Osteocyte (in vitro differentiated cells): ENCODE measurements at regions not wholly inside any gene's neighbourhood (a gene's known extent, or its start where the extent isn't known, plus 50 kb on each side); places are given as distances from the start of the nearest gene placed in this dataset.
"Not testable (repeated sequence)": the region's sequence is repeated elsewhere in the genome, so short reads cannot be mapped to it uniquely, and the experiment has no call there.

Experiments used
- DNase-seq: peaks from one replicate; pipeline ENCODE4 v3.0.0; 2021; ENCODE audit warnings: mixed read lengths; ENCODE audit not compliant: unreplicated experiment; ENCODE audit errors: extremely low spot score
- H3K27ac Mint-ChIP-seq: one replicate; pipeline ENCODE4 v1.8.0; 2021; ENCODE audit warnings: mild to moderate bottlenecking, mixed read lengths; ENCODE audit not compliant: unreplicated experiment
- H3K27me3 Mint-ChIP-seq: one replicate; pipeline ENCODE4 v1.8.0; 2021; ENCODE audit warnings: mixed read lengths; ENCODE audit not compliant: unreplicated experiment
- H3K36me3 Mint-ChIP-seq: one replicate; pipeline ENCODE4 v1.8.0; 2021; ENCODE audit warnings: mixed read lengths; ENCODE audit not compliant: unreplicated experiment
- H3K4me1 Mint-ChIP-seq: one replicate; pipeline ENCODE4 v1.8.0; 2021; ENCODE audit warnings: mixed read lengths; ENCODE audit not compliant: unreplicated experiment
- H3K4me3 Mint-ChIP-seq: one replicate; pipeline ENCODE4 v1.8.0; 2021; ENCODE audit warnings: mild to moderate bottlenecking, moderate library complexity, mixed read lengths; ENCODE audit not compliant: unreplicated experiment
- H3K9me3 Mint-ChIP-seq: one replicate; pipeline ENCODE4 v1.8.0; 2021; ENCODE audit warnings: mixed read lengths; ENCODE audit not compliant: unreplicated experiment
- CTCF ChIP-seq: fragments of 200-600 bp; sonication (generic); IDR thresholded peaks from 2 replicates; pipeline ENCODE4 v1.5.0; 2021; ENCODE audit warnings: antibody characterized with exemption, mild to moderate bottlenecking, moderate library complexity

GRCh38 chr14:30389134-30389876, 169.7 kb upstream of the G2E3 start:
- Mint-ChIP-seq H3K36me3 (no peaks in the 10 kb centered on the region), H3K9me3 (no peaks in the 10 kb centered on the region), H3K27ac (no peak overlapping the region), H3K4me3 (no peak overlapping the region), H3K4me1 (no peaks in the 10 kb centered on the region), H3K27me3 (peaks cover 7% of the 10 kb centered on the region)
- DNase-seq = no peak
- no peak for TF ChIP-seq CTCF

DNA sequence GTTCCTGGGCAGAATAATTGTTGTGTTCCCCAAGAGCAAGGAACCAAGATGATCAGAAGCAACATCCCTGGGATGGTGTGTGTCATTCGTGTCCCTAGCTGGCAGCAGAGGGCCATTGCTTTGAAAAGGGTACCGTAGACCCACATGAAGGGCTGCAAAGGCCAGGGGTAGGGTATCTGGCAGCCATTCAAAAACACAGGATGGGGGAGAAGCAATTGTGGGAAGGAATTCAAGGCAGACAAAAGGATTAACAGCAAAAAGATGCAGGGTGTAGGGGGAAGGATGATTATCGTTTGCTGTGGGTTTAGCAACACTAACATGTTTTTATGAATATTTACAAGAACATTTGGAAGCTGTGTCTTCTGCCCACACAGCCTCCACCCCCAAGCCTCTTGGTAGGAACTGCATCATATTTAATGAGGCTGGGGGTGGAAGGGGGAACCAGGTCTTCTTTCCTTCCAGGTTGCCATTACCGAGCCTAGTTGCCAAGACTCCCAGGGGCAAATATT, 169.0 kb upstream of the G2E3 start:
- no peak overlapping the region for H3K27ac Mint-ChIP-seq
- no peaks in the 10 kb centered on the region for H3K36me3 Mint-ChIP-seq
- DNase-seq = no peak
- no peaks in the 10 kb centered on the region for H3K4me1 Mint-ChIP-seq
- H3K9me3 Mint-ChIP-seq = no peaks in the 10 kb centered on the region
- peaks cover 7% of the 10 kb centered on the region for H3K27me3 Mint-ChIP-seq
- no peak for TF ChIP-seq CTCF
- no peak overlapping the region for H3K4me3 Mint-ChIP-seq

DNA sequence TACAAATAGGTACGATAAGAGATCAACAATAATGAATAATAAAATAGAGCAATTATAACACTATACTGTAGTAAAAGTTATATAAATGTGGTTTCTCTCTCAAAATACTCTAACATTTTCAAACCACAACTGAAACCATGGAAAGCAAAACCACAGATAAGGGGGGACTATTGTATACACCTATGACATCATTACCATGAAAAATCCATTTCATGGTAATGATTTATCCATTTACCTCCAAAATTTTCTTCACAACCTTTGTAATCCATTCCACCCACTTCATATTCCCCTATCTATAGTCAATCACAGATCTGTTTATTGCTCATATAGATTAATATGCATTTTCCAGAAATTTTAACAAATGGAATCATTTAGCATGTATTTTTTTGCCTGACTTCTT, 163.9 kb upstream of the G2E3 start:
- no peaks in the 10 kb centered on the region for H3K9me3 Mint-ChIP-seq
- no peak for TF ChIP-seq CTCF
- DNase-seq = no peak
- H3K27me3 Mint-ChIP-seq = peaks cover 7% of the 10 kb centered on the region
- H3K36me3 Mint-ChIP-seq = no peaks in the 10 kb centered on the region
- H3K27ac Mint-ChIP-seq = no peak overlapping the region
- H3K4me1 Mint-ChIP-seq = no peaks in the 10 kb centered on the region
- H3K4me3 Mint-ChIP-seq = no peak overlapping the region

GRCh38 chr14:30402846-30403245, 156.1 kb upstream of the G2E3 start:
- TF ChIP-seq CTCF = no peak
- Mint-ChIP-seq H3K9me3 (no peaks in the 10 kb centered on the region), H3K4me3 (no peak overlapping the region), H3K27ac (no peak overlapping the region), H3K36me3 (no peaks in the 10 kb centered on the region), H3K4me1 (no peaks in the 10 kb centered on the region), H3K27me3 (no peaks in the 10 kb centered on the region)
- DNase-seq = no peak

- Mint-ChIP-seq H3K9me3 (peaks cover 3% of the 10 kb centered on the region), H3K4me1 (no peaks in the 10 kb centered on the region), H3K27ac (no peak overlapping the region), H3K4me3 (no peak overlapping the region), H3K36me3 (no peaks in the 10 kb centered on the region), H3K27me3 (no peaks in the 10 kb centered on the region)
- no peak for DNase-seq
- no peak for TF ChIP-seq CTCF
Measured at GRCh38 chr14:30403791-30404190, 155.2 kb upstream of the G2E3 start.

GRCh38 chr14:30409508-30410015, 149.4 kb upstream of the G2E3 start:
- peaks cover 13% of the 10 kb centered on the region for H3K9me3 Mint-ChIP-seq
- DNase-seq, H3K4me1 Mint-ChIP-seq, H3K4me3 Mint-ChIP-seq, H3K27me3 Mint-ChIP-seq, H3K27ac Mint-ChIP-seq, H3K36me3 Mint-ChIP-seq: not testable (repeated sequence)
